ENCODE measurements at regions not wholly inside any gene's neighbourhood (a gene's known extent, or its start where the extent isn't known, plus 50 kb on each side); places are given as distances from the start of the nearest gene placed in this dataset.

DNA sequence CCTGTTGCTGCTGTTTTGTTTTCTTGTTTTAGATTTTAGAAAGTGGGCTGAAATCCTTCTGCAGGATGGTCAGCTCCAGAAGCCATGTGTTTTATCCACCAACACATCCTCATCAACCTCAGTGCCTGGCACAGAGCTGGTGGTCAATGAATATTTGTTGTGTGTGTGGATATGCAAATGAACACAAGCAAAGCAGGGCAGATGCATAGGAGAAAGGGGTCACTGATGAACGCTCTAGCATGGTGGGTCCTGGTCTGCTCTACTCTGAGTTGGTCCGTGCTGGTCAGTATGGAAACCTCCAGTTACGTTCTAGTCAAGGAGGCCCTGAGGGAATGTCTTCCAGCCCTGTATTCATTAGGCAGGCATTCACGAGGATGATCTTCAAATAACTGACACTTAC lies 682.5 kb downstream of the QKI start:
- H3K4me1 Mint-ChIP-seq (ENCODE audit: insufficient read depth, unreplicated experiment), result peaks cover 48% of the 10 kb centered on the region
- no peak overlapping the region for H3K27ac Mint-ChIP-seq (ENCODE audit: low read depth, unreplicated experiment)
- no peak for DNase-seq (ENCODE audit: unreplicated experiment)
- CTCF ChIA-PET, result interaction anchor here (0.6 to 2.7 kb wide), 4 partner anchors 13 to 211 kb away, joined by 3 to 18 read pairs (median 3); no protein-coding TSS in a partner anchor
- intact Hi-C loops (cut with micrococcal nuclease), result no loop called here
- no peak overlapping the region for H3K4me3 Mint-ChIP-seq (ENCODE audit: unreplicated experiment)
- BruUV-seq (replicated peaks), result no TSS peak
- POLR2A ChIA-PET, result interaction anchor here (1.0 to 4.0 kb wide), 2 partner anchors 10 to 12 kb away, joined by 5 to 24 read pairs; no protein-coding TSS in a partner anchor
- TF ChIP-seq, protein P1, sequence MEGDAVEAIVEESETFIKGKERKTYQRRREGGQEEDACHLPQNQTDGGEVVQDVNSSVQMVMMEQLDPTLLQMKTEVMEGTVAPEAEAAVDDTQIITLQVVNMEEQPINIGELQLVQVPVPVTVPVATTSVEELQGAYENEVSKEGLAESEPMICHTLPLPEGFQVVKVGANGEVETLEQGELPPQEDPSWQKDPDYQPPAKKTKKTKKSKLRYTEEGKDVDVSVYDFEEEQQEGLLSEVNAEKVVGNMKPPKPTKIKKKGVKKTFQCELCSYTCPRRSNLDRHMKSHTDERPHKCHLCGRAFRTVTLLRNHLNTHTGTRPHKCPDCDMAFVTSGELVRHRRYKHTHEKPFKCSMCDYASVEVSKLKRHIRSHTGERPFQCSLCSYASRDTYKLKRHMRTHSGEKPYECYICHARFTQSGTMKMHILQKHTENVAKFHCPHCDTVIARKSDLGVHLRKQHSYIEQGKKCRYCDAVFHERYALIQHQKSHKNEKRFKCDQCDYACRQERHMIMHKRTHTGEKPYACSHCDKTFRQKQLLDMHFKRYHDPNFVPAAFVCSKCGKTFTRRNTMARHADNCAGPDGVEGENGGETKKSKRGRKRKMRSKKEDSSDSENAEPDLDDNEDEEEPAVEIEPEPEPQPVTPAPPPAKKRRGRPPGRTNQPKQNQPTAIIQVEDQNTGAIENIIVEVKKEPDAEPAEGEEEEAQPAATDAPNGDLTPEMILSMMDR (IDR thresholded peaks at IDR 0.05; ENCODE audit: unreplicated experiment), result no peak
- H3K9me3 Mint-ChIP-seq (ENCODE audit: unreplicated experiment), result peaks cover 7% of the 10 kb centered on the region
- H3K27me3 Mint-ChIP-seq (ENCODE audit: insufficient read depth, unreplicated experiment), result no peaks in the 10 kb centered on the region
- H3K36me3 Mint-ChIP-seq (ENCODE audit: insufficient read depth, unreplicated experiment), result no peaks in the 10 kb centered on the region

GRCh38 chr6:164095056-164095455 lies 680.5 kb downstream of the QKI start:
- Mint-ChIP-seq H3K36me3 (ENCODE audit: insufficient read depth, unreplicated experiment) (no peaks in the 10 kb centered on the region), H3K4me3 (ENCODE audit: unreplicated experiment) (no peak overlapping the region), H3K27ac (ENCODE audit: low read depth, unreplicated experiment) (no peak overlapping the region), H3K4me1 (ENCODE audit: insufficient read depth, unreplicated experiment) (peaks cover 38% of the 10 kb centered on the region), H3K9me3 (ENCODE audit: unreplicated experiment) (peaks cover 7% of the 10 kb centered on the region), H3K27me3 (ENCODE audit: insufficient read depth, unreplicated experiment) (no peaks in the 10 kb centered on the region)
- ChIA-PET POLR2A (interaction anchor here (0.7 kb wide), 1 partner anchor 771 kb away, joined by 3 read pairs; no protein-coding TSS in a partner anchor), CTCF (no interaction called here)
- no TSS peak for BruUV-seq (replicated peaks)
- no peak for DNase-seq (ENCODE audit: unreplicated experiment)
- TF ChIP-seq, protein P1 (IDR thresholded peaks at IDR 0.05; ENCODE audit: unreplicated experiment), result no peak
- intact Hi-C loops (cut with micrococcal nuclease), result no loop called here

DNA sequence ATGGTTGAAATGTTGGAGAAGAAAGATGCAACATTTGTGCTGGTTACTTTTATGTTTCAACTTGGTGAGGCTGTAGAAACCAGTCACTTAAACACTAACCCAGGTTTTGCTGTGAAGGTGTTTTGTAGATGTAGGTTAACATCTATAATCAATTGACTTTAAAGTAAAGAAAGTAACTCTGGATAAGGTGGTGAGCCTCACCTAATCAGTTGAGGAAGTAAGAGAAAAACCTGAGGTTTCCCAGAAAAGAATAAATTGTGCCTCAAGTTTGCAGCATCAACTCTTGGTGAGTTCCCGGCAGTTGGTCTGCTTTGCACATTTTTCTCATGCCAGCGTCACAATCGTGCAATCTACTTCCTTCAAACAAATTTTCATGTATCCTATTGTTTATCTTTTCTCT lies 673.4 kb downstream of the QKI start:
- intact Hi-C loops (cut with micrococcal nuclease), result no loop called here
- H3K4me3 Mint-ChIP-seq (ENCODE audit: unreplicated experiment), result no peak overlapping the region
- TF ChIP-seq, protein P1 (IDR thresholded peaks at IDR 0.05; ENCODE audit: unreplicated experiment), result no peak
- no peaks in the 10 kb centered on the region for H3K4me1 Mint-ChIP-seq (ENCODE audit: insufficient read depth, unreplicated experiment)
- no peak overlapping the region for H3K27ac Mint-ChIP-seq (ENCODE audit: low read depth, unreplicated experiment)
- no peak for DNase-seq (ENCODE audit: unreplicated experiment)
- H3K9me3 Mint-ChIP-seq (ENCODE audit: unreplicated experiment), result peaks cover 7% of the 10 kb centered on the region
- H3K36me3 Mint-ChIP-seq (ENCODE audit: insufficient read depth, unreplicated experiment), result no peaks in the 10 kb centered on the region
- ChIA-PET POLR2A (interaction anchor here (0.6 to 1.4 kb wide), 3 partner anchors 8 to 36 kb away, joined by 3 to 5 read pairs (median 4); no protein-coding TSS in a partner anchor), CTCF (no interaction called here)
- H3K27me3 Mint-ChIP-seq (ENCODE audit: insufficient read depth, unreplicated experiment), result no peaks in the 10 kb centered on the region
- BruUV-seq (replicated peaks), result no TSS peak

DNA sequence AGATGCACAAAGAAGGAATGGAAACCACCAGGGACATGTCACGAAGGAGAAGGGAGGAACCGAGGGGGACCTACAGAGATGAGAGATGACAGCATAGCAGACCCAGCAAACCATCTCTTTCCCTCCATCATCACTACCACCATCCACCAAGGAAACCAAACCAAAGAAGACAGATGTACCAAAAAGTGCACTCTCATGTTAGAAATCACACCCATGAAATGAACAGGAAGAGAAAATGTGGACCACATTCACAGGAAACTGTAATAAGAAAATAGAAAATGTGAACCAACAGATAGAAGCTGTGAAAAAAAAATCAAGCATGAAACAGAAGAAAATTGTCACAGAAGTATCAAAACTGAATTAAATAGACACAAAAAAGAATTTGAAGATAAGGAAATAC lies 672.7 kb downstream of the QKI start:
- intact Hi-C loops (cut with micrococcal nuclease), result no loop called here
- BruUV-seq (replicated peaks), result no TSS peak
- Mint-ChIP-seq H3K4me3 (ENCODE audit: unreplicated experiment) (no peak overlapping the region), H3K36me3 (ENCODE audit: insufficient read depth, unreplicated experiment) (no peaks in the 10 kb centered on the region), H3K9me3 (ENCODE audit: unreplicated experiment) (peaks cover 7% of the 10 kb centered on the region), H3K27me3 (ENCODE audit: insufficient read depth, unreplicated experiment) (no peaks in the 10 kb centered on the region), H3K4me1 (ENCODE audit: insufficient read depth, unreplicated experiment) (no peaks in the 10 kb centered on the region), H3K27ac (ENCODE audit: low read depth, unreplicated experiment) (no peak overlapping the region)
- ChIA-PET CTCF (no interaction called here), POLR2A (interaction anchor here (1.4 kb wide), 1 partner anchor 10 kb away, joined by 5 read pairs; no protein-coding TSS in a partner anchor)
- DNase-seq (ENCODE audit: unreplicated experiment), result no peak
- TF ChIP-seq, protein P1 (IDR thresholded peaks at IDR 0.05; ENCODE audit: unreplicated experiment), result no peak
